ENCODE measurements at regions not wholly inside any gene's neighbourhood (a gene's known extent, or its start where the extent isn't known, plus 50 kb on each side); places are given as distances from the start of the nearest gene placed in this dataset.

GRCh38 chr1:30117685-30118084 lies 605.7 kb downstream of the MATN1 start:
- H3K9ac ChIP-seq (ENCODE audit: control insufficient read depth, insufficient read depth, low read length) = no peak overlapping the region
- 0% methylated on average over 4 of the region's 4 CpGs for WGBS (ENCODE audit: insufficient coverage, insufficient replicate concordance, low lambda C conversion rate, missing lambda C conversion rate)
- H3K9me3 ChIP-seq (replicated peaks; ENCODE audit: control insufficient read depth, insufficient read depth, low read length) = no peaks in the 10 kb centered on the region
- in situ Hi-C loops (cut with MboI) = no loop called here
- no peaks in the 10 kb centered on the region; a peak in 1 of 4 replicates for H3K27me3 ChIP-seq (replicated peaks in 1 of 2; ENCODE audit: control insufficient read depth in 2 of 2, insufficient read depth in 2 of 2, low read length in 1 of 2)
- no peaks in the 10 kb centered on the region for H3K4me1 ChIP-seq (ENCODE audit: control insufficient read depth, insufficient read depth, low read length)
- intact Hi-C loops (cut with micrococcal nuclease; ENCODE audit: unreplicated experiment) = no loop called here
- TF ChIP-seq FOXK2 (IDR thresholded peaks at IDR 0.05) (no peak), NFYB (IDR thresholded peaks at IDR 0.05; ENCODE audit: insufficient read depth, low read depth, low read length) (peak; percentile 62; the same call in 1 of the 2 replicates), NRF1 (conservative IDR thresholded peaks at IDR 0.05; ENCODE audit: low read depth, low read length) (no peak), RCOR1 (conservative IDR thresholded peaks at IDR 0.05; ENCODE audit: low read depth, low read length) (no peak), USF1 (IDR thresholded peaks at IDR 0.05; ENCODE audit: borderline replicate concordance, extremely low read length, insufficient read depth, low read depth, low read length) (peak; percentile 54), SMC3 (IDR thresholded peaks at IDR 0.05; ENCODE audit: borderline replicate concordance, low read length) (no peak), MXI1 (IDR thresholded peaks at IDR 0.05; ENCODE audit: low read depth, low read length) (no peak), NKRF (conservative IDR thresholded peaks at IDR 0.05) (no peak)
- ATAC-seq (no peak), DNase-seq (ENCODE audit: low read depth, low spot score) (no peak), FAIRE-seq (no peak)
- H2AFZ ChIP-seq (ENCODE audit: control insufficient read depth, low read depth, low read length) = no peak overlapping the region
- BruUV-seq (replicated peaks) = no TSS peak
- POLR2A ChIA-PET = no interaction called here
- CTCF ChIA-PET = no interaction called here
- SMC1A ChIA-PET (ENCODE audit: uncharacterized antibody, unreplicated experiment) = no interaction called here
- H3K4me2 ChIP-seq (ENCODE audit: control insufficient read depth, insufficient read depth) = no peak overlapping the region
- no peaks in the 10 kb centered on the region for H3K36me3 ChIP-seq (ENCODE audit: control insufficient read depth in 2 of 2, insufficient read depth in 2 of 2, low read length in 1 of 2)
- no peaks in the 10 kb centered on the region for H3K79me2 ChIP-seq (ENCODE audit: control insufficient read depth, insufficient read depth, low read length)
- RAD21 ChIA-PET (ENCODE audit: unreplicated experiment) = no interaction called here
- no peak overlapping the region for H3K4me3 ChIP-seq
- H4K20me1 ChIP-seq (ENCODE audit: control insufficient read depth, insufficient read depth) = no peaks in the 10 kb centered on the region
- H3K27ac ChIP-seq (ENCODE audit: control insufficient read depth, insufficient read depth) = no peak overlapping the region
